OCI-LY7 (cell line): ENCODE measurements at regions not wholly inside any gene's neighbourhood (a gene's known extent, or its start where the extent isn't known, plus 50 kb on each side); places are given as distances from the start of the nearest gene placed in this dataset.

ENCODE experiments used
- BruUV-seq: library from RNA; stranded (reverse); fragments of 400-500 nt; replicated peaks from 2 replicates; lab custom pipeline; 2021; lab: Mats Ljungman, UMichigan
- CTCF ChIA-PET: fragments of 300-600 bp; sonication (Branson Sonifier 250); formaldehyde crosslinking; loops from one replicate; lab custom pipeline; 2022; ENCODE audit warnings: antibody characterized with exemption; ENCODE audit not compliant: unreplicated experiment; lab: Charles Lee
- POLR2A ChIA-PET: fragments of 300-600 bp; sonication (Branson Sonifier 250); formaldehyde crosslinking; loops from one replicate; lab custom pipeline; 2022; ENCODE audit warnings: antibody characterized with exemption; lab: Charles Lee
- DNase-seq: peaks from one replicate; pipeline ENCODE4 v3.0.0-alpha.2; 2015; ENCODE audit warnings: low spot score
- H2AFZ ChIP-seq: fragments of 200-600 bp; sonication (generic), shearing (Covaris generic); 2 replicates; pipeline ENCODE4 v1.6.1; 2014; ENCODE audit warnings: mild to moderate bottlenecking, antibody characterized with exemption, low read length, moderate library complexity
- H3K27ac ChIP-seq: fragments of 200-600 bp; sonication (generic); 2 replicates; pipeline ENCODE4 v1.5.1; 2014; ENCODE audit warnings: mixed run types, low read depth, mild to moderate bottlenecking, moderate library complexity, low read length, inconsistent platforms; ENCODE audit not compliant: poor library complexity, severe bottlenecking
- H3K36me3 ChIP-seq: fragments of 200-600 bp; sonication (generic); 2 replicates; pipeline ENCODE4 v1.6.1; 2014; ENCODE audit warnings: mild to moderate bottlenecking, antibody characterized with exemption, low read length, moderate library complexity, mixed read lengths; ENCODE audit not compliant: insufficient read depth
- H3K4me1 ChIP-seq: fragments of 200-600 bp; sonication (generic); 2 replicates; pipeline ENCODE4 v1.5.1; 2014; ENCODE audit warnings: mild to moderate bottlenecking, low read length; ENCODE audit not compliant: insufficient read depth, poor library complexity, severe bottlenecking
- H3K4me2 ChIP-seq: fragments of 200-600 bp; sonication (generic); 2 replicates; pipeline ENCODE4 v1.6.1; 2014; ENCODE audit warnings: mild to moderate bottlenecking, low read length
- H3K4me3 ChIP-seq: fragments of 200-600 bp; sonication (generic); 2 replicates; pipeline ENCODE4 v1.5.1; 2014; ENCODE audit warnings: mild to moderate bottlenecking, low read depth, low read length; ENCODE audit not compliant: poor library complexity, severe bottlenecking
- H3K79me2 ChIP-seq: fragments of 200-600 bp; sonication (generic); 2 replicates; pipeline ENCODE4 v1.6.1; 2016; ENCODE audit warnings: low read depth, mild to moderate bottlenecking, low read length, moderate library complexity, mixed read lengths; ENCODE audit not compliant: insufficient read depth
- H3K9me2 ChIP-seq: fragments of 200-600 bp; sonication (generic); 2 replicates; pipeline ENCODE4 v1.6.1; 2016; ENCODE audit warnings: mild to moderate bottlenecking, low read length, mixed read lengths; ENCODE audit not compliant: insufficient read depth
- H3K9me3 ChIP-seq: fragments of 200-600 bp; sonication (generic); 2 replicates; pipeline ENCODE4 v1.6.1; 2014; ENCODE audit warnings: mild to moderate bottlenecking, mixed run types, low read length, mixed read lengths
- H4K20me1 ChIP-seq: fragments of 200-600 bp; sonication (generic); 2 replicates; pipeline ENCODE4 v1.6.1; 2014; ENCODE audit warnings: mild to moderate bottlenecking, antibody characterized with exemption, low read length, moderate library complexity, mixed read lengths; ENCODE audit not compliant: insufficient read depth
- EZH2phosphoT487 ChIP-seq: fragments of 200-600 bp; sonication (generic); IDR thresholded peaks from 2 replicates; pipeline ENCODE4 v1.6.1; 2018; ENCODE audit warnings: low read depth, borderline replicate concordance, mild to moderate bottlenecking, mixed run types, antibody characterized with exemption, low read length, moderate library complexity, mixed read lengths
- intact Hi-C: fragments of 100-400 bp; cut with micrococcal nuclease; formaldehyde crosslinking; loops from one replicate; pipeline ENCODE4 v1.10.0; 2022; ENCODE audit not compliant: unreplicated experiment
- TF ChIP-seq, protein P1 (sequence below): fragments of 200-600 bp; sonication (generic); conservative IDR thresholded peaks from 2 replicates; pipeline ENCODE4 v1.5.1; 2014; ENCODE audit warnings: mild to moderate bottlenecking, antibody characterized with exemption, low read length, moderate library complexity, mixed read lengths

DNA sequence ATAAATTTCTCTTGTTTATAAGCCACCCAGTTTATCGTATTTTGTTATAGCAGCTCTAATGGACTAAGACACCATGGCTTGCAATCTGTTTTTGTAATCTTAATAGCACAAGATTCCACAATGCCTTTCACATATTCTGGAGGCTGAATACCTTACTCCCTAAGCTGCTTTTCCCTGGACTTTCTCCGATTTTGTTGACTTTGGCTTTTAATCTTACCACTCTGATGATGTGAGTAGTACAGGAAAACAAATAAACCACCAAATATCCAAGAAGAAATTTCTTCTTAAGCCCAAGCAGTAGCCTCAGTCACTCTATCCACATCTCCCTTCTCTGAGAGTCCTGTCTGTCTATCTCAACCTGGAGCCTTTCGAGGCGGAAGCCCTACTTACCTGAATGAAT lies 838.6 kb downstream of the LTN1 start:
- no peaks in the 10 kb centered on the region for H3K36me3 ChIP-seq
- no peaks in the 10 kb centered on the region for H3K9me2 ChIP-seq
- H3K9me3 ChIP-seq, result no peaks in the 10 kb centered on the region
- no peak overlapping the region for H3K27ac ChIP-seq
- TF ChIP-seq, protein P1, sequence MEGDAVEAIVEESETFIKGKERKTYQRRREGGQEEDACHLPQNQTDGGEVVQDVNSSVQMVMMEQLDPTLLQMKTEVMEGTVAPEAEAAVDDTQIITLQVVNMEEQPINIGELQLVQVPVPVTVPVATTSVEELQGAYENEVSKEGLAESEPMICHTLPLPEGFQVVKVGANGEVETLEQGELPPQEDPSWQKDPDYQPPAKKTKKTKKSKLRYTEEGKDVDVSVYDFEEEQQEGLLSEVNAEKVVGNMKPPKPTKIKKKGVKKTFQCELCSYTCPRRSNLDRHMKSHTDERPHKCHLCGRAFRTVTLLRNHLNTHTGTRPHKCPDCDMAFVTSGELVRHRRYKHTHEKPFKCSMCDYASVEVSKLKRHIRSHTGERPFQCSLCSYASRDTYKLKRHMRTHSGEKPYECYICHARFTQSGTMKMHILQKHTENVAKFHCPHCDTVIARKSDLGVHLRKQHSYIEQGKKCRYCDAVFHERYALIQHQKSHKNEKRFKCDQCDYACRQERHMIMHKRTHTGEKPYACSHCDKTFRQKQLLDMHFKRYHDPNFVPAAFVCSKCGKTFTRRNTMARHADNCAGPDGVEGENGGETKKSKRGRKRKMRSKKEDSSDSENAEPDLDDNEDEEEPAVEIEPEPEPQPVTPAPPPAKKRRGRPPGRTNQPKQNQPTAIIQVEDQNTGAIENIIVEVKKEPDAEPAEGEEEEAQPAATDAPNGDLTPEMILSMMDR, result no peak
- TF ChIP-seq EZH2phosphoT487, result no peak
- ChIA-PET CTCF (no interaction called here), POLR2A (interaction anchor here (0.5 kb wide), 1 partner anchor 202 kb away, joined by 3 read pairs; no protein-coding TSS in a partner anchor)
- no peaks in the 10 kb centered on the region for H4K20me1 ChIP-seq
- no peaks in the 10 kb centered on the region for H3K79me2 ChIP-seq
- no peak for DNase-seq
- H3K4me1 ChIP-seq, result no peaks in the 10 kb centered on the region
- intact Hi-C loops, result no loop called here
- no peak overlapping the region for H3K4me2 ChIP-seq
- no TSS peak for BruUV-seq
- H2AFZ ChIP-seq, result no peak overlapping the region
- no peak overlapping the region for H3K4me3 ChIP-seq

DNA sequence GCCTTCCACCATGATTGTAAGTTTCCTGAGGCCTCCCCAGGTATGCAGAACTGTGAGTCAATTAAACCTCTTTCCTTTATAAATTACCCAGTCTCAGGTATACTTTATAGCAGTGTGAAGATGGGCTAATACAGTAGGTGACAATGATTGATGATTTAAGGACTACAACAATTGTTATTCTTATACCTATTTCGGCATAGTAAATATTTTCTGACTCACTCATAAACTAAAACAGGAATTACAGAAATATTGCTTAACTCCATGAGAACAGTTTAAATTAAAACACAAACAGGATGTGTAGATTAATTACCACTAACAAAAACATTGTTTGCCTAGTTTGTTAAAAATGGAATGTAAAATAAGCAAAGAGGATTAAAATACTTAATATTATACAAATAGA lies 839.9 kb downstream of the LTN1 start:
- H3K9me2 ChIP-seq, result no peaks in the 10 kb centered on the region
- no TSS peak for BruUV-seq
- TF ChIP-seq, protein P1, result no peak
- TF ChIP-seq EZH2phosphoT487, result no peak
- POLR2A ChIA-PET, result no interaction called here
- no peaks in the 10 kb centered on the region for H3K36me3 ChIP-seq
- no peak overlapping the region for H3K4me2 ChIP-seq
- no peaks in the 10 kb centered on the region for H3K4me1 ChIP-seq
- CTCF ChIA-PET, result no interaction called here
- H2AFZ ChIP-seq, result no peak overlapping the region
- intact Hi-C loops, result no loop called here
- no peak overlapping the region for H3K4me3 ChIP-seq
- no peaks in the 10 kb centered on the region for H3K9me3 ChIP-seq
- H4K20me1 ChIP-seq, result no peaks in the 10 kb centered on the region
- H3K79me2 ChIP-seq, result no peaks in the 10 kb centered on the region
- no peak overlapping the region for H3K27ac ChIP-seq
- DNase-seq, result no peak

DNA sequence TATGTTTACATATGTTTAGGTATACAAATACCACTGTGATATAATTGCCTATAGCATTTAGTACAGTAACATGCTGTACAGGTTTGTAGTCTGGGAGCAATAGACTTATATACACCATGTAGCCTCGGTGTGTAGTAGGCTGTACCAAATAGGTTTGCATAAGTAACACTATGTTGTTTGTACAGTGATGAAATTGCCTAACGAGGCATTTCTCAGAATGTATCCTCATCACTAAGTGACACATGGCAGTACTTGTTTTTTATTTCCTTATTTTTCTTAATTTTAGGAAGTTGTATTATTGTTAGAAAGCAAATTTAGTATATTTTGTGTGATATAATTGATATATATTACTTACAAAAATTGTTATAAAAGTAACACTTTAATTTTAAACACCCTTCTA lies 840.9 kb downstream of the LTN1 start:
- no peaks in the 10 kb centered on the region for H3K9me3 ChIP-seq
- H4K20me1 ChIP-seq, result no peaks in the 10 kb centered on the region
- no peaks in the 10 kb centered on the region for H3K9me2 ChIP-seq
- BruUV-seq, result no TSS peak
- no peak for TF ChIP-seq EZH2phosphoT487
- TF ChIP-seq, protein P1, result no peak
- CTCF ChIA-PET, result no interaction called here
- intact Hi-C loops, result no loop called here
- POLR2A ChIA-PET, result no interaction called here
- no peak overlapping the region for H3K4me2 ChIP-seq
- no peak for DNase-seq
- H3K4me3 ChIP-seq, result no peak overlapping the region
- no peaks in the 10 kb centered on the region for H3K4me1 ChIP-seq
- no peaks in the 10 kb centered on the region for H3K36me3 ChIP-seq
- H3K79me2 ChIP-seq, result no peaks in the 10 kb centered on the region
- no peak overlapping the region for H3K27ac ChIP-seq
- H2AFZ ChIP-seq, result no peak overlapping the region
